H1 (cell line): ENCODE measurements at regions not wholly inside any gene's neighbourhood (a gene's known extent, or its start where the extent isn't known, plus 50 kb on each side); places are given as distances from the start of the nearest gene placed in this dataset.

Experiments used
- CTCF ChIA-PET: fragments of 300-600 bp; sonication (Branson Sonifier 250); formaldehyde crosslinking; loops from one replicate; lab custom pipeline; 2021; ENCODE audit not compliant: partially characterized antibody; lab: Charles Lee
- POLR2A ChIA-PET: fragments of 300-600 bp; sonication (Branson Sonifier 250); formaldehyde crosslinking; loops from one replicate; lab custom pipeline; 2021; ENCODE audit warnings: inconsistent platforms; ENCODE audit not compliant: partially characterized antibody; lab: Charles Lee
- DNase-seq, 2 experiments: peaks; one replicate each; pipeline versions ENCODE4 v3.0.0 to v3.0.0-alpha.2; 2010 to 2022; ENCODE audit warnings: low spot score in 2 of 2, low read depth in 1 of 2, mixed read lengths in 1 of 2
- FAIRE-seq: peaks from 2 replicates; lab custom pipeline; 2011; peaks lifted over from hg19 to GRCh38; lab: Jason Lieb, UNC
- H2AFZ ChIP-seq: 2 replicates; pipeline ENCODE4 v1.8.1; 2012; ENCODE audit warnings: low read length, inconsistent platforms
- H2AK5ac ChIP-seq: 2 replicates; pipeline ENCODE4 v1.6.1; 2013; ENCODE audit warnings: low read depth, low read length
- H2BK120ac ChIP-seq: replicated peaks from 2 replicates; pipeline ENCODE3; 2013; ENCODE audit warnings: low read depth, low read length, inconsistent platforms
- H2BK12ac ChIP-seq: 2 replicates; pipeline ENCODE4 v1.6.1; 2013; ENCODE audit warnings: low read depth, low read length
- H2BK15ac ChIP-seq: 2 replicates; pipeline ENCODE4 v1.6.1; 2013; ENCODE audit warnings: low read length
- H2BK20ac ChIP-seq: 2 replicates; pipeline ENCODE4 v1.6.1; 2013; ENCODE audit warnings: low read length
- H2BK5ac ChIP-seq: 2 replicates; pipeline ENCODE4 v1.6.1; 2013; ENCODE audit warnings: low read depth, low read length
- H3K14ac ChIP-seq: 2 replicates; pipeline ENCODE4 v1.6.1; 2013; ENCODE audit warnings: inconsistent platforms; ENCODE audit not compliant: insufficient read length
- H3K18ac ChIP-seq: 2 replicates; pipeline ENCODE4 v1.6.1; 2013; ENCODE audit warnings: low read length; ENCODE audit errors: extremely low read depth
- H3K23ac ChIP-seq: 2 replicates; pipeline ENCODE4 v1.6.1; 2013; ENCODE audit warnings: inconsistent platforms; ENCODE audit not compliant: insufficient read length
- H3K23me2 ChIP-seq: 2 replicates; pipeline ENCODE4 v1.6.1; 2013; ENCODE audit warnings: low read depth, low read length
- H3K27ac ChIP-seq: 2 replicates; pipeline ENCODE4 v1.6.1; 2011; ENCODE audit warnings: low read depth, low read length, inconsistent platforms
- H3K27me3 ChIP-seq, 4 experiments: replicated peaks in 1 of 4; 1 replicate in 1 of 4; 2 replicates in 3 of 4; pipeline versions ENCODE4 v1.6.1 to v1.8.1; 2011 to 2013; ENCODE audit warnings: low read length in 3 of 4, mild to moderate bottlenecking in 3 of 4, inconsistent platforms in 2 of 4, mixed read lengths in 2 of 4, moderate library complexity in 1 of 4; ENCODE audit not compliant: control insufficient read depth in 3 of 4, insufficient read depth in 3 of 4; ENCODE audit errors: extremely low read depth in 1 of 4
- H3K36me3 ChIP-seq, 4 experiments: 2 replicates each; pipeline versions ENCODE4 v1.6.1 to v1.8.1; 2011 to 2013; ENCODE audit warnings: mild to moderate bottlenecking in 4 of 4, low read length in 3 of 4, moderate library complexity in 2 of 4, control low read depth in 1 of 4, inconsistent platforms in 1 of 4; ENCODE audit not compliant: insufficient read depth in 4 of 4, control insufficient read depth in 2 of 4
- H3K4ac ChIP-seq: replicated peaks from 2 replicates; pipeline ENCODE3; 2013; ENCODE audit warnings: low read length, low read depth, mixed read lengths, inconsistent platforms; ENCODE audit not compliant: insufficient read length
- H3K4me1 ChIP-seq, 4 experiments: replicated peaks in 1 of 4; 1 replicate in 1 of 4; 2 replicates in 3 of 4; pipeline versions ENCODE4 v1.6.1 to v1.8.1; 2011 to 2013; ENCODE audit warnings: low read length in 3 of 4, inconsistent platforms in 2 of 4, mixed read lengths in 1 of 4; ENCODE audit not compliant: insufficient read depth in 4 of 4, control insufficient read depth in 3 of 4
- H3K4me2 ChIP-seq, 2 experiments: 2 replicates each; pipeline versions ENCODE4 v1.6.1 to v1.8.1; 2011 to 2013; ENCODE audit warnings: low read depth in 2 of 2, low read length in 2 of 2, control low read depth in 1 of 2, inconsistent platforms in 1 of 2, mild to moderate bottlenecking in 1 of 2; ENCODE audit not compliant: insufficient read depth in 1 of 2
- H3K4me3 ChIP-seq, 4 experiments: fragments of 200-600, 300-600 bp in 1 of 4; sonication (generic), shearing (Covaris generic), sonication (Bioruptor Twin) in 1 of 4; 2 replicates each; pipeline versions ENCODE4 v1.5.1 to v1.8.1; 2011 to 2016; ENCODE audit warnings: low read length in 4 of 4, low read depth in 3 of 4, control low read depth in 2 of 4, inconsistent platforms in 2 of 4, mild to moderate bottlenecking in 2 of 4, mixed read lengths in 1 of 4, moderate library complexity in 1 of 4; ENCODE audit not compliant: insufficient read depth in 2 of 4; ENCODE audit errors: extremely low read depth in 1 of 4
- H3K56ac ChIP-seq: replicated peaks from 2 replicates; pipeline ENCODE3; 2013; ENCODE audit warnings: low read depth, mild to moderate bottlenecking, mixed read lengths, low read length, inconsistent platforms; ENCODE audit not compliant: insufficient read length
- H3K79me1 ChIP-seq: 2 replicates; pipeline ENCODE4 v1.6.1; 2013; ENCODE audit warnings: low read depth, low read length, control low read depth
- H3K79me2 ChIP-seq, 2 experiments: 2 replicates each; pipeline versions ENCODE4 v1.6.1 to v1.8.1; 2012 to 2013; ENCODE audit warnings: low read length in 2 of 2, mild to moderate bottlenecking in 2 of 2, inconsistent platforms in 1 of 2; ENCODE audit not compliant: insufficient read depth in 2 of 2, control insufficient read depth in 1 of 2
- H3K9ac ChIP-seq, 4 experiments: replicated peaks in 1 of 4; 1 replicate in 1 of 4; 2 replicates in 3 of 4; pipeline versions ENCODE4 v1.6.1 to v1.8.1; 2011 to 2013; ENCODE audit warnings: low read depth in 3 of 4, low read length in 3 of 4, control low read depth in 2 of 4, mild to moderate bottlenecking in 2 of 4, moderate library complexity in 2 of 4, inconsistent platforms in 1 of 4; ENCODE audit errors: extremely low read depth in 1 of 4
- H3K9me3 ChIP-seq, 2 experiments: 2 replicates each; pipeline versions ENCODE4 v1.6.1 to v1.8.1; 2012 to 2013; ENCODE audit warnings: mild to moderate bottlenecking in 2 of 2, moderate library complexity in 2 of 2, control low read depth in 1 of 2, inconsistent platforms in 1 of 2, low read depth in 1 of 2, low read length in 1 of 2, mixed read lengths in 1 of 2; ENCODE audit not compliant: insufficient read depth in 2 of 2
- H4K20me1 ChIP-seq, 2 experiments: replicated peaks in 1 of 2; 2 replicates each; pipeline versions ENCODE3 to v1.8.1; 2011 to 2013; ENCODE audit warnings: inconsistent platforms in 2 of 2, low read length in 2 of 2, mild to moderate bottlenecking in 1 of 2; ENCODE audit not compliant: insufficient read depth in 2 of 2, control insufficient read depth in 1 of 2
- H4K5ac ChIP-seq: 2 replicates; pipeline ENCODE4 v1.6.1; 2013; ENCODE audit warnings: low read length, low read depth, mixed read lengths, inconsistent platforms; ENCODE audit not compliant: insufficient read length
- H4K8ac ChIP-seq: 2 replicates; pipeline ENCODE4 v1.8.0; 2013; ENCODE audit warnings: mild to moderate bottlenecking, moderate library complexity, low read length, inconsistent platforms; ENCODE audit not compliant: insufficient read depth; ENCODE audit errors: extremely low read depth
- H4K91ac ChIP-seq: replicated peaks from 2 replicates; pipeline ENCODE3; 2013; ENCODE audit warnings: low read length, mixed read lengths, inconsistent platforms; ENCODE audit not compliant: insufficient read length
- RAD21 ChIP-seq, 2 experiments: IDR thresholded peaks in 1 of 2; conservative IDR thresholded peaks in 1 of 2; 2 replicates each; pipeline ENCODE4 v1.6.1; 2011; ENCODE audit warnings: low read depth in 2 of 2, low read length in 2 of 2, improper control_type of control experiment in 1 of 2, inconsistent platforms in 1 of 2, mild to moderate bottlenecking in 1 of 2, moderate library complexity in 1 of 2
- TCF12 ChIP-seq: IDR thresholded peaks from 2 replicates; pipeline ENCODE4 v1.6.1; 2011; ENCODE audit warnings: low read depth, mild to moderate bottlenecking, low read length
- ZNF274 ChIP-seq: IDR thresholded peaks from 2 replicates; pipeline ENCODE4 v1.7.0; 2012; ENCODE audit warnings: low read length, borderline replicate concordance; ENCODE audit errors: extremely low read depth
- WGBS, 2 experiments: shearing (Covaris generic) in 1 of 2; methylation state at CpG; one replicate each; pipeline versions ENCODE4 v1.1.6 to v1.1.7; 2013 to 2015; ENCODE audit warnings: low lambda C conversion rate in 2 of 2, mixed read lengths in 2 of 2, inconsistent platforms in 1 of 2, low coverage in 1 of 2, missing lambda C conversion rate in 1 of 2; ENCODE audit not compliant: insufficient replicate concordance in 2 of 2, insufficient coverage in 1 of 2, insufficient read length in 1 of 2; ENCODE audit errors: extremely low coverage in 1 of 2, missing lambda C conversion rate in 1 of 2; 5-methylcytosine and 5-hydroxymethylcytosine counted together
- TF ChIP-seq, protein P1 (sequence below): IDR thresholded peaks from 2 replicates; pipeline ENCODE4 v1.6.1; 2011; ENCODE audit warnings: low read length, improper control_type of control experiment
- TF ChIP-seq, protein P2 (sequence below), 3 experiments: IDR thresholded peaks; 1 replicate in 2 of 3; 2 replicates in 1 of 3; pipeline versions ENCODE4 v1.5.1 to v1.6.1; 2011; ENCODE audit warnings: low read length in 3 of 3, mild to moderate bottlenecking in 3 of 3, inconsistent platforms in 2 of 3, low read depth in 1 of 3, moderate library complexity in 1 of 3; ENCODE audit not compliant: insufficient read depth in 1 of 3; ENCODE audit errors: control extremely low read depth in 1 of 3

DNA sequence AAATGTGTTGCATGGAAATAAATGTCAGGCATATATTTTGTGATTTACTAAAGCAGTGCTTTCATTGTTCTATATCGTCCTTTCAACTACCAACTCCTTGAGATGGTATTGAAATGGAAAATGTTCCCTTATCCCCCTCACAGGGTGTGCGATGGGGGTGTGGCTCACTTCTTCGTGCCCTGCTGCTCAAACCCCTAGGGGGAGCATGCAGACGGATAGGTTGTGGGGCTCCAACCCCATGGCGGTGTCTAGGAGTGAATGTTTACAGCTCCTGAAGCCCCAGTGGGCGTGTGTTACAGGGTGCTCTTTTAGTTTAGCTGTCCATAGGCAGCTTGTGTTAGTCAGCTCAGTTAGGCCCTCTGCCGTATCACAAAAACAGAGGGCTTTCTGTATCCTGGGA, 287.7 kb upstream of the EMCN start:
- peak overlapping the region; percentile 85; the same call in 1 of the 2 replicates for H2AFZ ChIP-seq
- no peaks in the 10 kb centered on the region for H4K20me1 ChIP-seq
- H3K4me2 ChIP-seq: no peak overlapping the region
- H2BK12ac ChIP-seq: 0 out of 2 replicates have a peak overlapping the region, but pooled peaks have one; percentile 23
- H3K36me3 ChIP-seq: no peaks in the 10 kb centered on the region
- FAIRE-seq: no peak
- no peak overlapping the region for H4K8ac ChIP-seq
- no peak overlapping the region for H3K18ac ChIP-seq
- H3K27me3 ChIP-seq: no peaks in the 10 kb centered on the region
- no peaks in the 10 kb centered on the region for H3K79me2 ChIP-seq
- no peak overlapping the region for H3K4me3 ChIP-seq
- H3K4ac ChIP-seq: no peak overlapping the region
- H3K14ac ChIP-seq: no peak overlapping the region
- no peak overlapping the region for H4K91ac ChIP-seq
- H2AK5ac ChIP-seq: no peak overlapping the region
- H3K9ac ChIP-seq: no peak overlapping the region
- ChIA-PET CTCF (interaction anchor here (0.8 to 1.8 kb wide), 7 partner anchors 11 to 925 kb away, joined by 3 to 7 read pairs (median 4); no protein-coding TSS in a partner anchor), POLR2A (no interaction called here)
- WGBS, 2 experiments: 47% methylated on average over 7 of the region's 7 CpGs; no CpG with 5 or more reads in 1 of the 2 experiments
- no peak overlapping the region for H2BK20ac ChIP-seq
- H3K23ac ChIP-seq: no peak overlapping the region
- H3K56ac ChIP-seq: no peak overlapping the region
- H4K5ac ChIP-seq: no peak overlapping the region
- no peaks in the 10 kb centered on the region for H3K79me1 ChIP-seq
- H3K27ac ChIP-seq: no peak overlapping the region
- DNase-seq: peak in 1 of 2 experiments; percentile 58
- peaks cover 0 to 9% (median 7%) of the 10 kb centered on the region in 4 experiments; a peak in 3 of 7 replicates for H3K4me1 ChIP-seq
- no peak overlapping the region for H2BK120ac ChIP-seq
- TF ChIP-seq TCF12: no peak
- TF ChIP-seq, protein P1, sequence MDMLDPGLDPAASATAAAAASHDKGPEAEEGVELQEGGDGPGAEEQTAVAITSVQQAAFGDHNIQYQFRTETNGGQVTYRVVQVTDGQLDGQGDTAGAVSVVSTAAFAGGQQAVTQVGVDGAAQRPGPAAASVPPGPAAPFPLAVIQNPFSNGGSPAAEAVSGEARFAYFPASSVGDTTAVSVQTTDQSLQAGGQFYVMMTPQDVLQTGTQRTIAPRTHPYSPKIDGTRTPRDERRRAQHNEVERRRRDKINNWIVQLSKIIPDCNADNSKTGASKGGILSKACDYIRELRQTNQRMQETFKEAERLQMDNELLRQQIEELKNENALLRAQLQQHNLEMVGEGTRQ: no peak
- TF ChIP-seq, protein P2, sequence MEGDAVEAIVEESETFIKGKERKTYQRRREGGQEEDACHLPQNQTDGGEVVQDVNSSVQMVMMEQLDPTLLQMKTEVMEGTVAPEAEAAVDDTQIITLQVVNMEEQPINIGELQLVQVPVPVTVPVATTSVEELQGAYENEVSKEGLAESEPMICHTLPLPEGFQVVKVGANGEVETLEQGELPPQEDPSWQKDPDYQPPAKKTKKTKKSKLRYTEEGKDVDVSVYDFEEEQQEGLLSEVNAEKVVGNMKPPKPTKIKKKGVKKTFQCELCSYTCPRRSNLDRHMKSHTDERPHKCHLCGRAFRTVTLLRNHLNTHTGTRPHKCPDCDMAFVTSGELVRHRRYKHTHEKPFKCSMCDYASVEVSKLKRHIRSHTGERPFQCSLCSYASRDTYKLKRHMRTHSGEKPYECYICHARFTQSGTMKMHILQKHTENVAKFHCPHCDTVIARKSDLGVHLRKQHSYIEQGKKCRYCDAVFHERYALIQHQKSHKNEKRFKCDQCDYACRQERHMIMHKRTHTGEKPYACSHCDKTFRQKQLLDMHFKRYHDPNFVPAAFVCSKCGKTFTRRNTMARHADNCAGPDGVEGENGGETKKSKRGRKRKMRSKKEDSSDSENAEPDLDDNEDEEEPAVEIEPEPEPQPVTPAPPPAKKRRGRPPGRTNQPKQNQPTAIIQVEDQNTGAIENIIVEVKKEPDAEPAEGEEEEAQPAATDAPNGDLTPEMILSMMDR (IDR thresholded peaks at IDR 0.05; ENCODE audit: control extremely low read depth in 1 of 3, insufficient read depth in 1 of 3, low read depth in 1 of 3, low read length in 3 of 3): peak in 2 of 3 experiments; percentile 41 to 53; a peak in 3 of 4 replicates
- peak; percentile 32 to 47 for TF ChIP-seq RAD21 (IDR thresholded peaks at IDR 0.05 in 1 of 2, conservative IDR thresholded peaks at IDR 0.05 in 1 of 2; ENCODE audit: low read depth in 2 of 2, low read length in 2 of 2)
- no peak for TF ChIP-seq ZNF274
- TF ChIP-seq, all 59 proteins: peak for 2
- Histone ChIP-seq H2BK5ac (no peak overlapping the region), H2BK15ac (no peak overlapping the region), H3K23me2 (no peaks in the 10 kb centered on the region), H3K9me3 (no peaks in the 10 kb centered on the region)
